ENCODE measurements at regions not wholly inside any gene's neighbourhood (a gene's known extent, or its start where the extent isn't known, plus 50 kb on each side); places are given as distances from the start of the nearest gene placed in this dataset.

GRCh38 chr13:87259479-87260083, 411.6 kb upstream of the SLITRK5 start:
- TF ChIP-seq EP300 (IDR thresholded peaks at IDR 0.05) (no peak), CTCF (IDR thresholded peaks at IDR 0.05) (peak in 1 of 7 experiments; percentile 8)
- no peaks in the 10 kb centered on the region for H3K27me3 ChIP-seq
- DNase-seq = peak in 1 of 2 donors; percentile 10
- H3K36me3 ChIP-seq = no peaks in the 10 kb centered on the region
- H3K4me1 ChIP-seq = no peaks in the 10 kb centered on the region
- intact Hi-C loops (cut with DNase I; ENCODE audit: low total_unique reads) = no loop called here
- 18 to 42% (median 20%) methylated on average over 5 of the region's 5 CpGs for WGBS, 5 donors
- no peak overlapping the region for H3K4me3 ChIP-seq
- no peaks in the 10 kb centered on the region for H3K9me3 ChIP-seq
- H3K27ac ChIP-seq = no peak overlapping the region

DNA sequence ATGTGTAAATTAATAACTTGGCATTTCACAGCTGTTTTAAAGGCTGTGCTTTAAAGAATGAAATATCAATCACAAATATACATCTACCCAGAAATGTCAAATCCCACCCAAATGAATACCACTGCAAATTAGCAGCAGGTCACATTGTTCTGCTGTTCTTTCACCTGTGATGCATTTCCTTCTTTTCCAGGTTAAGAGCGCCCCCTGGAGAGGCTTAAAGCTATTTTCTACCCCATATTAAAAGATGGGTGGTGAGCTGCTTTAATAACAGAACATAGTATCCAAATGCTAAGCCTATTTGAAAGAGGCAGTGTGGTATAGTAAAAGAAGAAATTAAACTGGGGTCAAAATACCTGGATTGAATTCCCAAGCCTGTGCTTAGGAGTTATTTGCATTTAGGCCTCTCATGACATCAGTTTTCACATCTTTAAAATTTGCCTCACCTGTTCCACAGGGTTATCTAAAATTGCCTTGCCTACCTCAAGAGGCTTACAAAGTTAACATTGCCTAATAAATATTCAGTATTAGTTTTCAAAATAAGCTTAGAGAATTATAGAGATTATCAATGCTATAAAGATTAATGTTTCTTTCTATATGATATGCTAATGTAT, 396.9 kb upstream of the SLITRK5 start:
- intact Hi-C loops (cut with DNase I; ENCODE audit: low total_unique reads) = no loop called here
- Histone ChIP-seq H3K9me3 (no peaks in the 10 kb centered on the region), H3K36me3 (no peaks in the 10 kb centered on the region), H3K27me3 (no peaks in the 10 kb centered on the region), H3K4me1 (no peaks in the 10 kb centered on the region), H3K4me3 (no peak overlapping the region), H3K27ac (no peak overlapping the region)
- DNase-seq = peak in 1 of 2 donors; percentile 70
- TF ChIP-seq EP300 (IDR thresholded peaks at IDR 0.05) = no peak
- peak in 4 of 7 experiments; percentile 12 to 34 (median 28) for TF ChIP-seq CTCF (IDR thresholded peaks at IDR 0.05)
- 0 to 4% (median 2%) methylated on average over 1 of the region's 1 CpG for WGBS, 5 donors

- no peaks in the 10 kb centered on the region for H3K27me3 ChIP-seq
- H3K27ac ChIP-seq = no peak overlapping the region
- intact Hi-C loops (cut with DNase I; ENCODE audit: low total_unique reads) = no loop called here
These were observed 391.0 kb upstream of the SLITRK5 start for GRCh38 chr13:87280139-87280538.

GRCh38 chr13:87287721-87288120, 383.4 kb upstream of the SLITRK5 start:
- H3K27me3 ChIP-seq = no peaks in the 10 kb centered on the region
- H3K4me1 ChIP-seq = no peaks in the 10 kb centered on the region
- H3K4me3 ChIP-seq = no peak overlapping the region
- no peaks in the 10 kb centered on the region for H3K9me3 ChIP-seq
- DNase-seq = no peak
- WGBS, 5 donors = 75 to 79% (median 78%) methylated on average over 3 of the region's 3 CpGs
- H3K27ac ChIP-seq = no peak overlapping the region
- no peaks in the 10 kb centered on the region for H3K36me3 ChIP-seq
- intact Hi-C loops (cut with DNase I; ENCODE audit: low total_unique reads) = no loop called here
- no peak for TF ChIP-seq POLR2AphosphoS5 (IDR thresholded peaks at IDR 0.05)

More at GRCh38 chr13:87280139-87280538, 391.0 kb upstream of the SLITRK5 start:
- TF ChIP-seq POLR2AphosphoS5 (IDR thresholded peaks at IDR 0.05) = no peak
- no peak for TF ChIP-seq CTCF (IDR thresholded peaks at IDR 0.05)
- TF ChIP-seq POLR2A (IDR thresholded peaks at IDR 0.05) = no peak
- no peak for TF ChIP-seq EP300 (IDR thresholded peaks at IDR 0.05)
- no peaks in the 10 kb centered on the region for H3K4me1 ChIP-seq
- no peak for DNase-seq
- no peaks in the 10 kb centered on the region for H3K36me3 ChIP-seq
- 46 to 49% (median 48%) methylated on average over 4 of the region's 4 CpGs for WGBS, 5 donors
- H3K9me3 ChIP-seq = no peaks in the 10 kb centered on the region
- H3K4me3 ChIP-seq = no peak overlapping the region

- Histone ChIP-seq H3K36me3 (no peaks in the 10 kb centered on the region), H3K4me1 (no peaks in the 10 kb centered on the region), H3K27me3 (no peaks in the 10 kb centered on the region), H3K27ac (no peak overlapping the region), H3K4me3 (no peak overlapping the region), H3K9me3 (no peaks in the 10 kb centered on the region)
- intact Hi-C loops (cut with DNase I; ENCODE audit: low total_unique reads) = no loop called here
- no peak for TF ChIP-seq POLR2AphosphoS5 (IDR thresholded peaks at IDR 0.05)
- TF ChIP-seq POLR2A (IDR thresholded peaks at IDR 0.05) = no peak
- TF ChIP-seq CTCF (IDR thresholded peaks at IDR 0.05) = no peak
- TF ChIP-seq EP300 (IDR thresholded peaks at IDR 0.05) = no peak
- no peak for DNase-seq
These were observed 375.5 kb upstream of the SLITRK5 start for GRCh38 chr13:87295636-87296035.

Data from stomach (tissue), 8 donors.